Heart left ventricle (tissue), 16 donors: ENCODE measurements at regions not wholly inside any gene's neighbourhood (a gene's known extent, or its start where the extent isn't known, plus 50 kb on each side); places are given as distances from the start of the nearest gene placed in this dataset.

ENCODE experiments used
- ATAC-seq, 4 donors: fragments of 200-7000 bp; cut with Tn5 transposase; one replicate each; pipeline ENCODE4 v1.9.1; 2020 to 2022; ENCODE audit warnings: moderate library complexity in 4 of 4, mild to moderate bottlenecking in 3 of 4, moderate number of reproducible peaks in 1 of 4
- DNase-seq, 5 donors: peaks; one replicate each; pipeline ENCODE4 v3.0.0-alpha.2; 2020
- H3K27ac ChIP-seq, 12 donors: fragments of 200-600 bp; sonication (generic) in 4 of 12; one replicate each; pipeline versions ENCODE4 v1.5.0 to v1.8.0; 2016 to 2022; ENCODE audit warnings: mild to moderate bottlenecking in 2 of 12
- H3K27me3 ChIP-seq, 9 donors: fragments of 200-600 bp; sonication (generic) in 2 of 9; one replicate each; pipeline versions ENCODE4 v1.5.1 to v1.8.0; 2016 to 2022; ENCODE audit warnings: mild to moderate bottlenecking in 3 of 9
- H3K36me3 ChIP-seq, 9 donors: fragments of 200-600 bp; sonication (generic) in 2 of 9; one replicate each; pipeline versions ENCODE4 v1.5.0 to v1.8.0; 2018 to 2022; ENCODE audit warnings: mild to moderate bottlenecking in 2 of 9
- H3K4me1 ChIP-seq, 12 donors: fragments of 200-600 bp; sonication (generic) in 4 of 12; one replicate each; pipeline versions ENCODE4 v1.5.0 to v1.8.0; 2016 to 2022; ENCODE audit warnings: mild to moderate bottlenecking in 3 of 12
- H3K4me3 ChIP-seq, 12 donors: fragments of 200-600 bp; sonication (generic) in 4 of 12; one replicate each; pipeline versions ENCODE4 v1.5.0 to v1.8.0; 2017 to 2022; ENCODE audit warnings: mild to moderate bottlenecking in 9 of 12, moderate library complexity in 4 of 12
- H3K9me3 ChIP-seq, 12 donors: fragments of 200-600 bp; sonication (generic) in 4 of 12; one replicate each; pipeline versions ENCODE4 v1.5.0 to v1.8.0; 2016 to 2022; ENCODE audit warnings: mild to moderate bottlenecking in 1 of 12
- POLR2A ChIP-seq, 2 donors: fragments of 450-650 bp; IDR thresholded peaks; one replicate each; pipeline ENCODE4 v1.6.1; 2017; ENCODE audit warnings: antibody characterized with exemption in 2 of 2, mild to moderate bottlenecking in 2 of 2, moderate library complexity in 2 of 2
- whole genome bisulfite sequencing, 4 donors: extraction: QIAGEN DNeasy Blood & Tissue Kit in 2 of 4; methylation state at CpG; one replicate each; pipeline versions ENCODE4 v1.1.5 to v1.1.7; 2013 to 2018; 5-methylcytosine and 5-hydroxymethylcytosine counted together
- intact Hi-C, 10 donors: fragments of 100-400 bp; cut with DNase I; formaldehyde crosslinking; loops; one replicate each; pipeline versions ENCODE4 v1.11.1 to v1.14.2; 2022
- TF ChIP-seq, protein P1 (sequence below), 12 donors: fragments of 200-600 bp; sonication (generic) in 4 of 12; IDR thresholded peaks; one replicate each; pipeline versions ENCODE4 v1.5.0 to v1.8.0; 2018 to 2022; ENCODE audit warnings: antibody characterized with exemption in 12 of 12, mild to moderate bottlenecking in 5 of 12
- donor health status: ischemic (EF 13 %, LVEDD 7.1; RV severe dilation, severe dysfunction).
- donor health status: healthy with polysubstance abuse.
- donor health status: DM: no; HTN: yes; CAD: no.
- donor health status: DM: no; HTN: no; CAD: no.
- donor health status: ischemic (EF 25% LVEDD 6.9; RV normal size, moderate dysfunction).
- donor health status: ischemic (EF 25% LVEDD 5.7; RV mildly dilated, moderate dysfunction).
- donor health status: healthy.
- donor health status: DM: yes; HTN: yes; CAD: no.
- donor health status: ischemic (EF 35%, LVEDD 5.7; RV mildly dilated, moderate dysfunction).
- donor health status: nonischemic (EF 11% LVEDD 7.7; RV severe dilation, severe dysfunction).
- donor health status: DM: yes; HTN: yes; CAD: no.
- donor health status: PGD.
- donor health status: ischemic (EF 29% LVEDD 5.4; RV normal size, mild dysfunction).
- donor health status: nonischemic (EF 23%, LVEDD 6.1; RV moderate dilation, normal function).

DNA sequence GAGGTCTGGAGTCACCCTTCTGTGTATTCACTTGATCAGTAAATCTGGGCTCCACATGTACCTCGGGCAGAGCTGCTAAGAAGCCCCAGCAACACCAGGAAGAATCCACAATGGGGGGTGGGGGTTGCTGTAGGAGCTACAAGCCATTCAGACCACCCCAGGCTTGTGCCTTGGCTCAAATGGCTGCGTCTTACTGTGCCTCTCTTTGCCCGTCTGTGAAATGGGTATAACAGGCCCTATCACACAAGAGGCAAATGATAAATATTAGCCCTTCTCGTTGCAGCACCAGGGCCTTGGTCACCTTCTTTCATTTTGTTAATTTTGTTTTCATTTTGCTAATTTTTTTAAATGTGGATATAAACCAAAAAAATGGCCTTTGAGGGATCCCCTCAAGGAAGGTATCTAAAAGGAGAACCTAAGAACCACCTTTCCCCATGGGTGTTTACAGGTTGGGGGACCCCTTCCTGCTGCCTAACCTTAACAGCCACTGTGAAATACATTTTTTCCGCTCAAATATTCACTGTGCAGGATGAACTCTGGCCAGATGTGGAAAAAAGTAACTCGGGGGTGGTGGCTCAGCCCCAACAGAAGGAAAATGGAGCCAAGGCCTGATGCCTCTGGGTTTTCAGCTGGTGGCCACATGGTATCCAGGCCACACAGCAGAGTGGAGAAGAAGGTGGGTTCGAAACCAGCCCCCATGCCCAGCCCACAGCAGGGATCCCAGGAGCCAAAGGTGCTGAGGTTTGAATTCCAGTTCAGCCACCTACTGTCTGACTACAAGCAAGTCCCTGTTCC is 284.0 kb downstream of the MN1 start:
- intact Hi-C loops, result loop anchor here in 3 of 10 donors (5.0 to 10.0 kb wide), 3 partner anchors 60 to 287 kb away; partner anchors contain the start of gene MN1 (in 1 of the 3)
- Histone ChIP-seq H3K4me1 (peaks cover 0 to 25% (median under 1%) of the 10 kb centered on the region in 12 donors), H3K27me3 (peaks cover 0 to 4% (median 0%) of the 10 kb centered on the region in 9 donors), H3K9me3 (peaks cover 0 to 15% (median 0%) of the 10 kb centered on the region in 12 donors), H3K4me3 (no peak overlapping the region), H3K27ac (no peak overlapping the region), H3K36me3 (no peaks in the 10 kb centered on the region)
- no peak for TF ChIP-seq POLR2A (IDR thresholded peaks at IDR 0.05)
- TF ChIP-seq, protein P1, sequence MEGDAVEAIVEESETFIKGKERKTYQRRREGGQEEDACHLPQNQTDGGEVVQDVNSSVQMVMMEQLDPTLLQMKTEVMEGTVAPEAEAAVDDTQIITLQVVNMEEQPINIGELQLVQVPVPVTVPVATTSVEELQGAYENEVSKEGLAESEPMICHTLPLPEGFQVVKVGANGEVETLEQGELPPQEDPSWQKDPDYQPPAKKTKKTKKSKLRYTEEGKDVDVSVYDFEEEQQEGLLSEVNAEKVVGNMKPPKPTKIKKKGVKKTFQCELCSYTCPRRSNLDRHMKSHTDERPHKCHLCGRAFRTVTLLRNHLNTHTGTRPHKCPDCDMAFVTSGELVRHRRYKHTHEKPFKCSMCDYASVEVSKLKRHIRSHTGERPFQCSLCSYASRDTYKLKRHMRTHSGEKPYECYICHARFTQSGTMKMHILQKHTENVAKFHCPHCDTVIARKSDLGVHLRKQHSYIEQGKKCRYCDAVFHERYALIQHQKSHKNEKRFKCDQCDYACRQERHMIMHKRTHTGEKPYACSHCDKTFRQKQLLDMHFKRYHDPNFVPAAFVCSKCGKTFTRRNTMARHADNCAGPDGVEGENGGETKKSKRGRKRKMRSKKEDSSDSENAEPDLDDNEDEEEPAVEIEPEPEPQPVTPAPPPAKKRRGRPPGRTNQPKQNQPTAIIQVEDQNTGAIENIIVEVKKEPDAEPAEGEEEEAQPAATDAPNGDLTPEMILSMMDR (IDR thresholded peaks at IDR 0.05), result no peak
- ATAC-seq (no peak), DNase-seq (no peak)
- WGBS, 4 donors, result 81 to 90% (median 89%) methylated on average over 7 of the region's 7 CpGs

DNA sequence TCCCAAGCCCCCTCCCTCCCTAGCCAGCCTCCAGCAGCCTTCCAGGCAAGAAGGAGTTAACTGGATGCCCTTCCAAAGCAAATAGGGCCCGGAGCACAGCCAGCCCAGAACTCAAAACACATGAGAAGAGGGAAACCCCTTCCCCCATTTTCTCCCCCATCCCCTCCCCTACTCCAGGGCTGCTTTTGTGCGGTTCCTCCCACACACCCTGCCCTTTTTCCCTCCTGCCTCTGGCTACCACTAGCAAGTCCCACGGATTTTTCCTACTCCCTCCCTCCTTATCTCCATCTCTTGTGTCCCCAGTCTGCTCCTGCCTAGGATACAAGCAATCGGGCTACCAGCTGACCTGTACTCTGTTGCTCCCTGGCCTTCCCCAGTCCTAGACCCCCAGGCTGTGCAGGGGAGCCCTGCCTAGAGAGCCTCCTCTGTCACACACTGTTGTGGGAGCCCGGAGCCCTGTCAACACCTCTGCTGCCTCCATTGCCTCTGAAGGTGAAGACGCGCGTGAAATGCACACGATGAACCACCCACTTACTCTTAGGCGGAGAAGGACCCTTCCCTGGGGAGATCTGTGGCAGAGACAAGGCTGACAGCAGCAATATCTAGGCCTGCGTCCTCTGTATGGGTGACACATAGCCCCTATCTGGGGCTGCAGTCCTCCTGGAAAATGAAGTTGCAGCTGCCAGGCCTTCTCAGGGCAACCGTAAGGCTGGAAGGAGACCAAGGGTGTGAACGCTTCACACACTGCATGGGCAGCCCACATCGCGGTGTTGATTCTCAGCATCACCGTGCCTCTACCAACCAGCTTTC is 282.8 kb downstream of the MN1 start:
- no peak overlapping the region for H3K27ac ChIP-seq
- no peak for DNase-seq
- peaks cover 0 to 4% (median 0%) of the 10 kb centered on the region in 9 donors for H3K27me3 ChIP-seq
- ATAC-seq, result no peak
- H3K4me3 ChIP-seq, result no peak overlapping the region
- peaks cover 0 to 17% (median 0%) of the 10 kb centered on the region in 12 donors for H3K4me1 ChIP-seq
- H3K9me3 ChIP-seq, result peaks cover 0 to 8% (median 0%) of the 10 kb centered on the region in 12 donors
- WGBS, 4 donors, result 56 to 71% (median 59%) methylated on average over 15 to 16 of the region's 16 CpGs
- intact Hi-C loops, result loop anchor here in 3 of 10 donors (5.0 to 10.0 kb wide), 3 partner anchors 59 to 286 kb away; partner anchors contain the start of gene MN1 (in 1 of the 3)
- H3K36me3 ChIP-seq, result no peaks in the 10 kb centered on the region
- no peak for TF ChIP-seq POLR2A (IDR thresholded peaks at IDR 0.05)
- TF ChIP-seq, protein P1 (IDR thresholded peaks at IDR 0.05), result no peak

GRCh38 chr22:27523711-27524110 is 277.8 kb downstream of the MN1 start:
- Histone ChIP-seq H3K4me3 (no peak overlapping the region), H3K9me3 (no peaks in the 10 kb centered on the region), H3K4me1 (peaks cover 0 to 4% (median 0%) of the 10 kb centered on the region in 12 donors), H3K36me3 (no peaks in the 10 kb centered on the region), H3K27ac (no peak overlapping the region), H3K27me3 (peaks cover 0 to 9% (median 0%) of the 10 kb centered on the region in 9 donors)
- intact Hi-C loops, result no loop called here
- DNase-seq (no peak), ATAC-seq (no peak)
- no peak for TF ChIP-seq POLR2A (IDR thresholded peaks at IDR 0.05)
- TF ChIP-seq, protein P1 (IDR thresholded peaks at IDR 0.05), result no peak
- WGBS, 4 donors, result 86 to 95% (median 91%) methylated on average over 5 of the region's 5 CpGs

DNA sequence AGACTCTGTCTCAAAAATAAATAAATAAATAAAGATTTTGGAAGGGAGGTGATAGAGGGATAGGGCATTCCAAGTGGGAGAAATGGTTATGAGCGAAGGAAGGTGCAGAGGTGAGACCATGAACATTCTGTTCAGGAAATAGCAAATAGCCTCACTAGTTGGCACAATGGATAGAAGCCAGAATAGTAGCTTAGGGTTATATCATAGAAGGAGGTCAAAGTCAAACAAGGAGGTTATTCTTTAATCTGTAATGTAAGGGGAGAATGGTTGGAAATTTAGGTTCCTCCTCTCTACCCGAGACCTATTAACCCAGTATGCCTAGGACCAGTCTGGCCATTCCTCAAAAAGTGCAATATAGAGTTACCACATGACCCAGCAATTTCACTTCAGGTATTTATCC is 275.8 kb downstream of the MN1 start:
- DNase-seq, result no peak
- H3K9me3 ChIP-seq, result peaks cover 0 to 6% (median under 1%) of the 10 kb centered on the region in 12 donors
- no peak for TF ChIP-seq POLR2A (IDR thresholded peaks at IDR 0.05)
- TF ChIP-seq, protein P1 (IDR thresholded peaks at IDR 0.05), result no peak
- H3K4me3 ChIP-seq, result no peak overlapping the region
- ATAC-seq, result no peak
- no peaks in the 10 kb centered on the region for H3K36me3 ChIP-seq
- no peaks in the 10 kb centered on the region for H3K4me1 ChIP-seq
- intact Hi-C loops, result no loop called here
- H3K27ac ChIP-seq, result no peak overlapping the region
- peaks cover 0 to 4% (median 0%) of the 10 kb centered on the region in 9 donors for H3K27me3 ChIP-seq
- WGBS, 4 donors, result 95 to 100% (median 96%) methylated on average over 2 of the region's 2 CpGs
